ENCODE measurements at regions not wholly inside any gene's neighbourhood (a gene's known extent, or its start where the extent isn't known, plus 50 kb on each side); places are given as distances from the start of the nearest gene placed in this dataset.

DNA sequence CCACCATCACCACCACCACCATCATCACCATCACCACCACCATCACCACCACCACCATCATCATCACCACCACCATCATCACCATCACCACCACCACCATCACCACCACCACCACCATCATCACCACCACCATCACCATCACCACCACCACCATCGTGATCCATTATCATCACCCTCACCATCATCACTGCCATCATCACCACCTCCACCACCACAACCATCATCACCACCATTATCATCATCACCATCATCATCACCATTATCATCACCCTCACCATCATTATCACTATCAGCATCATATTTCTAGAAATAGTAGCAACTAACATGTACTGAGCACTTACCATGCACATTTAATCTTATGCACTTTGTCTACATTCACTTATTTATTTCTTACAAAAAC, 94.9 kb downstream of the C16orf95 start:
- H3K36me3 Mint-ChIP-seq (ENCODE audit: low read depth) = no peaks in the 10 kb centered on the region
- no peak overlapping the region for H3K27ac Mint-ChIP-seq
- H3K27me3 Mint-ChIP-seq (ENCODE audit: insufficient read depth) = peaks cover 3% of the 10 kb centered on the region
- no peaks in the 10 kb centered on the region for H3K36me3 ChIP-seq (ENCODE audit: control insufficient read depth, insufficient read depth, low read length)
- H3K4me1 Mint-ChIP-seq = no peaks in the 10 kb centered on the region
- no peaks in the 10 kb centered on the region for H3K27me3 ChIP-seq (ENCODE audit: control insufficient read depth, insufficient read depth, low read length, poor library complexity, severe bottlenecking)
- no peak overlapping the region for H3K9ac ChIP-seq (ENCODE audit: extremely low read depth, low read length, poor library complexity, severe bottlenecking)
- no peaks in the 10 kb centered on the region for H3K9me3 ChIP-seq (ENCODE audit: control insufficient read depth, low read length)
- no peak for DNase-seq
- H3K4me1 ChIP-seq (ENCODE audit: control insufficient read depth, insufficient read depth, low read length) = no peaks in the 10 kb centered on the region
- H3K9me3 Mint-ChIP-seq = no peaks in the 10 kb centered on the region
- WGBS, 2 experiments (ENCODE audit: insufficient coverage in 1 of 2, insufficient read length in 1 of 2) = 85% methylated on average over 1 of the region's 1 CpG; no CpG with 5 or more reads in 1 of the 2 experiments
- TF ChIP-seq, protein P1, sequence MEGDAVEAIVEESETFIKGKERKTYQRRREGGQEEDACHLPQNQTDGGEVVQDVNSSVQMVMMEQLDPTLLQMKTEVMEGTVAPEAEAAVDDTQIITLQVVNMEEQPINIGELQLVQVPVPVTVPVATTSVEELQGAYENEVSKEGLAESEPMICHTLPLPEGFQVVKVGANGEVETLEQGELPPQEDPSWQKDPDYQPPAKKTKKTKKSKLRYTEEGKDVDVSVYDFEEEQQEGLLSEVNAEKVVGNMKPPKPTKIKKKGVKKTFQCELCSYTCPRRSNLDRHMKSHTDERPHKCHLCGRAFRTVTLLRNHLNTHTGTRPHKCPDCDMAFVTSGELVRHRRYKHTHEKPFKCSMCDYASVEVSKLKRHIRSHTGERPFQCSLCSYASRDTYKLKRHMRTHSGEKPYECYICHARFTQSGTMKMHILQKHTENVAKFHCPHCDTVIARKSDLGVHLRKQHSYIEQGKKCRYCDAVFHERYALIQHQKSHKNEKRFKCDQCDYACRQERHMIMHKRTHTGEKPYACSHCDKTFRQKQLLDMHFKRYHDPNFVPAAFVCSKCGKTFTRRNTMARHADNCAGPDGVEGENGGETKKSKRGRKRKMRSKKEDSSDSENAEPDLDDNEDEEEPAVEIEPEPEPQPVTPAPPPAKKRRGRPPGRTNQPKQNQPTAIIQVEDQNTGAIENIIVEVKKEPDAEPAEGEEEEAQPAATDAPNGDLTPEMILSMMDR (conservative IDR thresholded peaks at IDR 0.05) = no peak
- H3K27ac ChIP-seq (ENCODE audit: low read depth, low read length) = no peak overlapping the region
- H3K4me3 ChIP-seq (ENCODE audit: low read length) = no peak overlapping the region
- no peak overlapping the region for H3K4me3 Mint-ChIP-seq

DNA sequence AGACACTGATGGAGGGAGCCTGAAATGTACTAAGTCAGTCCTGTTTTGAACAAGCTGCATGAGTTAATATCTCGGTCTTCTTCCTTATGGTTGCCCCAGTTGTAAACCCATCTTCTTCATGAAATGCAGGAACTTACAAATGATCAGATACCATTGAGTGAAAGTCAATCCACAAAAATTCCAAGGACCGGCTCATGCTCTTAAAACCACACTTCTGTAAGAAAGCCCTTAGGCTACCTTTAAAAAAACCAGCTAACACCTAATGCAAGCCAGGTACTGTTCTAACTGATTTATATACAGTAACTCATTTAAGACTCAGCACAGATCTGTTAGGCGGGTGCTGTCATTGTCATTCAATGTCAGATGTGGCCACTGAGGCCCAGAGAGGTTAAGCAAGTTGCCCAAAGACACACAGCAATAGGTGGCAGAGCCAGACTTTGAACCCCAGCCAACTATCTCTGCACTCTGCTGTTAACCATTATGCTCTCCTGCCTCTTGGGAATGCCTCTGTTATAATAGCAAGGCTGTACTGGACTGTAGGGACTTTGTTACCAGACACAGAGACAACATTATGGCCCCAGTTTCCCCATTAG, 93.4 kb downstream of the C16orf95 start:
- Mint-ChIP-seq H3K9me3 (no peaks in the 10 kb centered on the region), H3K27ac (no peak overlapping the region), H3K4me3 (no peak overlapping the region), H3K4me1 (no peaks in the 10 kb centered on the region), H3K27me3 (ENCODE audit: insufficient read depth) (peaks cover 3% of the 10 kb centered on the region), H3K36me3 (ENCODE audit: low read depth) (no peaks in the 10 kb centered on the region)
- Histone ChIP-seq H3K27me3 (ENCODE audit: control insufficient read depth, insufficient read depth, low read length, poor library complexity, severe bottlenecking) (no peaks in the 10 kb centered on the region), H3K27ac (ENCODE audit: low read depth, low read length) (no peak overlapping the region), H3K9me3 (ENCODE audit: control insufficient read depth, low read length) (no peaks in the 10 kb centered on the region), H3K36me3 (ENCODE audit: control insufficient read depth, insufficient read depth, low read length) (no peaks in the 10 kb centered on the region), H3K4me1 (ENCODE audit: control insufficient read depth, insufficient read depth, low read length) (no peaks in the 10 kb centered on the region), H3K4me3 (ENCODE audit: low read length) (no peak overlapping the region), H3K9ac (ENCODE audit: extremely low read depth, low read length, poor library complexity, severe bottlenecking) (no peak overlapping the region)
- 85 to 86% methylated on average over 1 to 3 of the region's 3 CpGs for WGBS, 2 experiments (ENCODE audit: insufficient coverage in 1 of 2, insufficient read length in 1 of 2)
- no peak for DNase-seq
- TF ChIP-seq, protein P1 (conservative IDR thresholded peaks at IDR 0.05) = no peak

DNA sequence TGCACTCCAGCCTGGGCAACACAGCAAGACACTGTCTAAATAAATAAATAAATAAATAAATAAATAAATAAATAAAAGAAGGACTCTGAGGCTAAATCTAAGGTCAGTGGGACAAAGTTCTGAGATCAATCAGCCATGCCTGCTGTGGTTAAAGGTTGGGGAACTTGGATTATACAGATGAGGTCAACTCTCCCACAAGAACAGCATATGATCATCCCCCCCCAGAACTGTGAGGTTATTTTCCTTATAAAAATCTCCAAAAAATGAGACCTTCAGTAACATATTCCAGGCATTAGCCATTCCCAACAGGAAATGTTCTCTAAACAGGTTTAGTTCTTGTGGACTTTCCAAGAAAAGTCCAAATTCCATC, 90.3 kb downstream of the C16orf95 start:
- TF ChIP-seq, protein P1 (conservative IDR thresholded peaks at IDR 0.05) = no peak
- Mint-ChIP-seq H3K4me3 (no peak overlapping the region), H3K4me1 (no peaks in the 10 kb centered on the region), H3K36me3 (ENCODE audit: low read depth) (no peaks in the 10 kb centered on the region), H3K9me3 (peaks cover 2% of the 10 kb centered on the region), H3K27me3 (ENCODE audit: insufficient read depth) (peaks cover 2% of the 10 kb centered on the region), H3K27ac (no peak overlapping the region)
- Histone ChIP-seq H3K4me1 (ENCODE audit: control insufficient read depth, insufficient read depth, low read length) (no peaks in the 10 kb centered on the region), H3K36me3 (ENCODE audit: control insufficient read depth, insufficient read depth, low read length) (no peaks in the 10 kb centered on the region), H3K4me3 (ENCODE audit: low read length) (no peak overlapping the region), H3K9ac (ENCODE audit: extremely low read depth, low read length, poor library complexity, severe bottlenecking) (no peak overlapping the region), H3K27ac (ENCODE audit: low read depth, low read length) (no peak overlapping the region), H3K9me3 (ENCODE audit: control insufficient read depth, low read length) (no peaks in the 10 kb centered on the region), H3K27me3 (ENCODE audit: control insufficient read depth, insufficient read depth, low read length, poor library complexity, severe bottlenecking) (no peaks in the 10 kb centered on the region)
- DNase-seq = no peak

Measured in endodermal cell (in vitro differentiated cells).